ENCODE measurements at regions not wholly inside any gene's neighbourhood (a gene's known extent, or its start where the extent isn't known, plus 50 kb on each side); places are given as distances from the start of the nearest gene placed in this dataset.

DNA sequence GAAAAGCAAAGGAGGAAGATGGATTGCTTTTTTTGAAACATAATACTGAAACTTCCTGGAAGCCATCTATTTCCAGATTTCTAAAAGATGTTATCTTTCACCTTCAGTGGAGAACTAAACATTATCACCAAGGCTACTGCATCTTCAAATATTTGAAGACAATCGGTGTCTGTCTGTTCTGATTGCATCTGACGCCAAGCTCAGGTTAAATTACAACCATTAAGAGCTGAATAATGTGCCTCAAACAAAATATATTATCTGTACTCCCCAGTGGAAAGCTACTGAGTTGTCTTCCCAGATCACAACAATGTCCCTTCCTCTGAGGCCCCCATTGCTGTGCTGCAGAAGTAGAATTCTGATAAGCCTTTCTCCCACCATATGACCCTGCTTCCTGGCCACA is 342.3 kb downstream of the PLK2 start:
- DNase-seq (ENCODE audit: low read depth, low spot score), result no peak

DNA sequence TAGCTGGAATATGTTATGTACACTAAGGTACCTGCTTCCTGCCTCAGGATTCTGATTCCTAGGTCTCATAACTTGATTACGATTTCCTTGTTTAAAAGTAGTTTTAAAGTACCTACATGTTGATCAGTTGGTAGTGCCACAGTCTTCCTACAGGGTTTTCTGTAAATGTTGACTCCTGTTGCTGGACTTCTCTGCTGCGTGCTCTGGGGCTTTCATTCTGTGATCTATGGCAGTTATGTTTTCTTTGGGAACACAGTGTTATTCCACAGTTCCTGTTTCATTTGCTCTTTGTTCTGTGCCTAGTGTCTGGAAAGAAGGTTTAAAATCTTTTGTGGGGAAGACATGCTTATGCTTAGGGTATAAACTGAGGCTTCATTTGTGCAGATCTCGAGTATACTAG is 343.5 kb downstream of the PLK2 start:
- no peak for DNase-seq (ENCODE audit: low read depth, low spot score)

DNA sequence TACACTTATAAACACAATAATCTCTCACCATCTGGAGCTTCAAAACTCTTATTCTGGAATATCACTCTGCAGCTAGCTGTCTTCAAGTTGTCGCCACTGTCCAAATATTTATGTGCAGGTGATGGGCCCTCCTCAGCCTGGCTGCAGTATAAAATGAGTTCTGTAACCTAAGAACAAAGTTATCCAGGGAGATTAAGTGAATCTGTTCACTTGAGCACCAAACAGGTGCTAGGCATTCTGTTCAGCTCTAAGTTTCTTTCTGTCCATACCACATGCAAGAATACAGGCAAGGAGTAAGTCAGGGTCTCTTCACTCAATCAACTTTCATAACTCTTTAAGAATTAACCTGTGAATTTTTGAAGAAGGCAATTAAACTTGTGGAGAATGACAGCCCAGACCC is 344.1 kb downstream of the PLK2 start:
- DNase-seq (ENCODE audit: low read depth, low spot score), result no peak

DNA sequence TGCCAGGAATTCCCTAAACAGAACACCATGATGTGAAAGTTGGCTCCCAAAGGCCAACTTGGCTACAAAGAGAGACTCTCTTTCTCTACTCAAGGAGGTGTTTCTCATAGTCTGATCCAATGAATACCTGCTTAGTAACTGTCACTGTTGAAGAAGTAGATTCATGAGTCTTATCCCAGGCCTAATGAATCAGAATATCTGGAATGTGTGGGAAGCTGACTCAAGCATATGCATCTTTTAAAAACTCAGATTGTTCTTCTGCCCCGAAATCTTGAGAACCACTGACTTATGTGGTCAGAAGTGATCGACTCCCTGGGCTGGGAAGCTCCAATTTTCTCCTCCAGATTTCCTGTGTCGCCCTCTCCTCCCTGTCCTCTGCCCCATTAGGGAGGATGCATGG is 345.6 kb downstream of the PLK2 start:
- DNase-seq (ENCODE audit: low read depth, low spot score), result no peak

DNA sequence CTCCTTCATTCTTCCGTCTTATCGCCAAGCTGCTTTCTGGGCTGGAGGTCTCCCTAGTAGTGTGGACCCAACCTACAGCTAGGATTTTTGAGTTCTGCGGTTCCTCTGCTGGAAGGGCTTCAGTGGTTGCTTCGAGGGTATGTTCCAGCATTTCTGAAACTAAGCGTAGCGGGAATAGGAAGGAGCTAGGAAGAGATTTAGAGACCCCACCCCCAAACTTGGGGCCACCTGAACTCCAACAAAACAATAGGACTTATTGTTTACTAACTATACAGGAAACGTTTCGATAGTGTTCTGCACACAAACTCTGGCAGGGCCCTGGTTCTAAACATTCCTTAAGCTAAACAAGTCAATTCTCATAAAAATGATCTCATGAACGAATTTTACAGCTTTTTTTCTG is 346.7 kb downstream of the PLK2 start:
- DNase-seq (ENCODE audit: low read depth, low spot score), result no peak

DNA sequence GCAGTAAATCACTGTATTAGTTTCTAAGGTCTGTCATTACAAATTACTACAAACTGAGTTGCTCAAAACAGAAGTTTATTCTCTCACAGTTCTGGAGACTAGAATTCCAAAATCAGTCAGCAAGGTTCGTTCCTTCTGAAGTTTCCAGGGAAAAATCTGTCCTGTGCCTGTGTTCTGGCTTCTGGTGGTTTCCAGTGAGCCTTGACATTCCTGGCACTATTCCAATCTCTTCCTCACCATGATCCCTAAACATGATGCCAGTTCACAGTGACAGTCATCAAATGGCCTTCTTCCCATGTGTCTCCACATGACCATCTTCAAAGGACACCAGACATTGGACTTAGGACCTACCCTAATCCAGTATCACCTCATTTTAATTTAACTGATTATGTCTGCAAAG is 351.4 kb downstream of the PLK2 start:
- DNase-seq (ENCODE audit: low read depth, low spot score), result no peak

DNA sequence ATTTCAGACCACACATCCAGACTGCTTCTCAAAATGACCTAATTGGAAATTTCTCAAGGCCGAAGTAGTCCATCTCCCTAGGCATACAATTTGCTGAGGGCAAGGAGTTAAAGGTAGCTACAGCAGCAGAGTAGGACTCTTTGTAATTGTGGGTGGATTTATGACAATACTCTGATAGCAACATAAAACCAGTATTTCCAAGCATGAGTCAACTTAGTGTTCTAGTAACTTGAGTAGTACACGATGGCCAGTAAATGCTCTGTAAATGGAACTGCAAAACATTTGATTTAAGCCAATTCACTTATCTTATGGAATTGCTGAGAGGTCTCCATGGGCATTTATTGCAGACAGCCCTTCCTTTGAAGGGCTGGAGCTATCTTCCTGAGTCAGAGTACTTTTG is 352.2 kb downstream of the PLK2 start:
- DNase-seq (ENCODE audit: low read depth, low spot score), result no peak

DNA sequence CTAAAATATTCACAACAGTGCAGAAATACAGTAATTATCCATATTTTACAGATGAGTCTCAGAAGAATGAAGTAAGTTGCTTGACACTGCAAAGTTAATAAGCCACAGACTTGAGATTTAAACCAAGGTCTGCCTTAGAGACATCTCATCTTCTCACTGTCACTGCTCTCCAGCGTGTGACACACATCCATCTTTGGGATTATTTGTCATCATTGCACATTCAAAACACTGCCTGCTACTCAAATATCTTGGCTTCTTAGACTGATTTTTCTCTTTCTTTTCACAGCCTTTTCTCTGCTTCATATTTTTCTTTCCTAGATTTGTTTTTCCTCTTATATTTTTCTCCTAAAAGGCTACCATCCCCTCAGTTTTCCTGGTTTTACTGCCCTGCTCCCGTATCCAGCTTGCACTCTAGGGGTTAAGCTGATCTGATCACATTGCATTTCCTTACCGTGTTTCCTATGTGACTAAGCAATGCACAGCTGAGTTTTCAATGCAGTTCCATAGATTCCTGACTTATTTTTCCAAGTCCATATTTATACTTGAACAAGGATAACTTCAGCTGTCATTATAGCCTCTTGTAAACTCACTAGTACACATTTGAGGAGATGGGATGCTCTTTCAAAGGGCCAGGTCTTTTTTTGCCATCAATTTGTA is 353.0 kb downstream of the PLK2 start:
- no peak for DNase-seq (ENCODE audit: low read depth, low spot score)

DNA sequence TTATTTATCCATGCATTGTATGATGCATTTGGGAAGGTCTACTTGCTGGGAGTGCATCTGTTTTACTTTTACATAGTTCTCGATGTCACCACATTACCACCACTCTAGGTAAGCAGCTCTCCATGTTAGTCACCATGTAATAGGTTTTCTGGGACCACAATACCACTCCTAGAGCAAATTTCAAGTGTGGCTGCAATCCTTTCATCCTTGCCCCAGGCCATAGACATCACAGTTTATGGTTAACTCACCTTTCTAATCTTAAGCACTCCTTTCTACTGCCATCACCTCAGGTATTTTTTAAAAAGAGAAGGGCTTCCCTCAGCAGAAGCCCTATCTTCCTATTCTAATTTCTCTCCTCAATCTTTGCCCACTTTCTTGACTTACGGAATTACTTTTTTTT is 354.1 kb downstream of the PLK2 start:
- DNase-seq (ENCODE audit: low read depth, low spot score), result no peak

DNA sequence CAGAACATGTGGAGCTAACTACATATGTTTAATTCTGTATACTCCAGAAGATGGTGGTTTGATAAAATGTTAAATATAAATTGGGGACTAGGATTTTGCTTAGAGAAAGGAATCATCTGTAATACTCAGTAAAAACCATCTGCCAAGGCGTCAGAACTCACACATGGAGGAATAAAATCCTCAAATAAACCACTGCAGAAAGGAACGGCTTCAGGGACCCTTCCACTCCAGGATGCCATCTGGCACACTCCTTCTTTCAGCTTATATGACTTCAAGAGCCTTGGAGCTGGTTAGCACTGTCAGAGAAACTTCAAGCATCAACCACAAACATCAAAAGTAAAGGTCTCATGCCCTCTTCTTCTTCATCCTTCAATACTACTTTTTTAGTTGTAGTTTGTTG is 360.6 kb downstream of the PLK2 start:
- DNase-seq (ENCODE audit: low read depth, low spot score), result no peak

DNA sequence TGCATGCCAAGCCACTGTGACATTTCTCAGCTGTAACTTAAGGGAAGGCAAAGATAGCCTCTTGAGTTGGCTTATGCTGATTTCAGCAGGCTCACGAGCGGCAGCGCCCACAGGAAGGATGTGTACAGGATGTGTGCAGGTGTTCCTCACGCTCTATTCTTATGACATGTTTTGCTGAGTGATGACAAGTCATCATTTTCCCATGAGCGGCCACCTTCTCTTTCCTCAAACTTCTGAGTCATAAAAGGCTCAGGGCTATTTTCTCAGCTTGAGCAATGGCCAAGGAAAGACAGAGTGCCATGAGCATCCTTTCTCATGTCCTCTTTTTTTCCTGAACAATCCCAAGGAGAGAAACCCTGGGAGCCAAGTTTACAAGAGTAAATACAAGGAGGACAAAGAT is 365.9 kb downstream of the PLK2 start:
- DNase-seq (ENCODE audit: low read depth, low spot score), result no peak

DNA sequence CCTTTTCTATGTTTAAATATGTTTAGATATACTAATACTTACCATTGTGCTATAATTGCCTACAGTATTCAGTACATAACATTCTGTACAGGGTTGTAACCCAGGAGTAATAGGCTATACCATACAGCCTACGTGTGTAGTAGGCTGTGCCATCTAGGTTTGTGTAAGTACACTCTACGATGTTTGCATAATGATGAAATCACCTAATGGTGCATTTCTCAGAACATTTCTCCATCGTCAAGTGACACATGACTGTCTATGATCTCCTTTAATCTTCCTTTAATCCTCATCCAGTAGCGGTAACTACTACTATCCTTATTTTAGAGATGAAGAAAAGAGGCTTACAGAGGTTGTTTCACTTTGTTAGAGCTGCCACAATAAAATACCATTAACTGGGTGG is 369.2 kb downstream of the PLK2 start:
- no peak for DNase-seq (ENCODE audit: low read depth, low spot score)

DNA sequence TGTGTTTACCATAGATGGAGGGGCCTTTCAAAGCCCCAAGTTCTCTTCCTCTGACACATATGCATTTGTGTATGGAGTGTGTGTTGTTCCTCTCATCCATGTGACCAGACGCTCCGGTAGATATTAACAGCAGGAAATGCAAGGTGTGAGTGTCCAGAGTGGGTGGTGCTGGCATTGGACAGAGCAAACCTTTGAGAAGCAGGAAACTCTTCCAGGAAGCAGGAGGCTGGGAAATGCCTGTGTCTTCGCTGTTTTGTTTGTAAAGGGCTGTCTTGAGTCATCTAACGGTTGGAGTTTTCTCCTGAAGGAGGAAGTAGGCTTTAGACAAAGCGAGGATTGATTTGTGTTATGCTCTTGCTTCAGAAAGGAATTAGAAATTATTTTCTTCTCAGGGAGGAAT is 370.9 kb downstream of the PLK2 start:
- no peak for DNase-seq (ENCODE audit: low read depth, low spot score)

DNA sequence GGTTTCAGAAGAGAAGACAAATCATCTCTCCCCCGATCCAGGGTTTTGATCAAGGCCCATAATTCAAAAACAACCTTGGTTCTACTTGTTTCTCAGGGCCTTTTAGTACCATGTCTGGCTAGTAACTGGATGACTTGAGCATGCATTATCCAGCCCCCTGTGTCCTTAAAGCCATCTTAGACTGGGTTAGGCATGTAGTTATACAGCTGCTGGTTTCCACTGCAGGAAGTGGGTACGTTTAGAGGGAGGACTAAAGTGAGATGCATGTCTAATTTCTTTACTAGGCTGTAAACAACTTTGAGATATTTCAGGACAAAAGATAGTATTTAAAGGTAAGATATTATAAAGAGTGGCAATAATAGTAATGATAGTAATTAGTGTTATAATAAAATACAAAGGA is 372.0 kb downstream of the PLK2 start:
- DNase-seq (ENCODE audit: low read depth, low spot score), result no peak

DNA sequence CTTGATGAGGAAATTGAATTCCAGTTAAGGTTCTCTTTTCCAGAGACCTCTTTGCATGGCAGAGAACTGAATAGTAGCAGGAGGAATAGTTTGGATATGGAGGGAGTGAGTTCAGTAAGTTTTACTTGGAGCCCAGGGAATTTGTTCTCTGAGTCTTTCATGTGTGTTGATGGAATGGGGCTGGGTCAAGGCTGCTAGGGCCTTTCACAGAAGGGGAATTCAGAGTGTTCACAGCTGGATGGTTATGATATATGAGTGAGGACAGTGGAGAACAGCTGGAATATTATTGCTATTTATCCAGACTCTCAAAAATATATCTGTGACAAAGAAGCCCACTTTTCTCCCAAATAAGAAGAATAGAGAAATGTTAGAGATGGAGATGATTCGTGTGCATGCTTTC is 372.8 kb downstream of the PLK2 start:
- no peak for DNase-seq (ENCODE audit: low read depth, low spot score)

DNA sequence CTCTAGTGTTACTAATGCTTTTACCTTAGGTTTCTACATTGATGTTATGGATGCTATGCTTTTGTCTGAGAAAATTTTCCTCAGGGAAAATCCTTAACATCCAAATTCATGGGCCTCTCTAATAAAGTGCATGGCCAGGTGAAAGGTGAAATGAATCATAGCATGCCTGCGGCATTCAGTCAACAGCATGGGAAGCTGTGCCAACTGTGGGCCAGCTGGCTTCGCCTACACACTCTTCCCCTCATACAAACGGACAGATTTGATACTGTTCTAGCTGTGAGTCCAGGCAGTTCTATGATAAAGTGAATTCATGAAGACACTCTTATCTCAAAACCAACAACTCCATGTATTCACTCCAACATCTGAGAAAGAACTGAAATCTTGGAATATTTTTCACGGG is 374.1 kb downstream of the PLK2 start:
- no peak for DNase-seq (ENCODE audit: low read depth, low spot score)

DNA sequence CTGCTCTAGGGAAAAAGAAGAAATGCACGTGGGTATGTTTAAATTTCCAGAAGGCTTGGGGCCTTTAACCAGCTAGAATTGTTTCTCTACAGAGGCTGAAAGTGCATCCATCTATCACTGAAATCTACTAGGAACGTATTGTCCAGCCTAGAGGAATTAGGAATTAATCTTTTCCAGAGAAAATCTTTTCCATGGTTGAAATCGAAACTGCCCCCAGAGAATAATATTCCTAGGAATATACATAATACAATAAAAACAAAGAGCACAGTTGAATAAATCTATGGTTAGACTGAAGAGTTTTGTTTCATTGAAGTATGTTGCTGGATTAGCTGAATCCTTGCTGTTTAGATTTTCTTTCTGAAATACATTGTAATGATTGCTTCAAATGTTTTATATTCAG is 378.5 kb downstream of the PLK2 start:
- no peak for DNase-seq (ENCODE audit: low read depth, low spot score)

DNA sequence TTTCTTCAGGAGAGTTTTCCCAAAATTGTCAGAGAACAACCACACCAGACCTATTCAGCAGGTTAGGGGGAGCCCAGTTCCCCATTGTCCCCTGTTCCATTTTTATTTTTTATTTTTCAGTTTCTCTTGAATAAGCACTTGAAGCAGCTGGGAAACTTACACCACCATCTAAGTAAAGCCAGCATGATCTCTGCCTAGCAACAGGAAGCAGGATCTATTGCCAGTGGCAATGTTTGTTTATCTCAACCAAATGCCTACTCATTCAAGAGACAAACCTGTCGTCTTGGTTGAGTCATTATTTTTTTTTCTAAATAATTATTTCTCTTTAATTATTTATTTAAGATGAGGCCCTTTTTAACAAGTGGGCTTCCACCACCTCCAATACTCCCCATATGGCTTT is 379.3 kb downstream of the PLK2 start:
- no peak for DNase-seq (ENCODE audit: low read depth, low spot score)

DNA sequence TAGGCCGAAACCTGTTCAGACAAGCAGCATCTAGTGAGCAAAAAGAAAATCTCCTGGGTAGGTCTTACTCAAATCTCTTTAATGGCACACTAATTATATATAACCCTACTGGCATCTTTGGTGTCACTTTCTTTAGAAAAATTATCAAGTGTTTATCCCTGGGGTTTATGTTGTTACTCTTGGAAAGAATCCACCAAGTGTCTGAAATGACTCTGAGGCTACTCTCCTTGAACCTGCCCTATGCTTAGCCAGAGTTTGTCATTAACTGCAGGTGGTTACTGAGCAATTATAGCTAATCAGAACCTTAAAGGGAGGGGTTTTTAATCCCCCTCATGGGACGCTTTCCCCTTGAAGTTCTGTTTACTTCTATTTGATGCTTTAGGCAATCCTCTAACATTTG is 381.9 kb downstream of the PLK2 start:
- no peak for DNase-seq (ENCODE audit: low read depth, low spot score)

DNA sequence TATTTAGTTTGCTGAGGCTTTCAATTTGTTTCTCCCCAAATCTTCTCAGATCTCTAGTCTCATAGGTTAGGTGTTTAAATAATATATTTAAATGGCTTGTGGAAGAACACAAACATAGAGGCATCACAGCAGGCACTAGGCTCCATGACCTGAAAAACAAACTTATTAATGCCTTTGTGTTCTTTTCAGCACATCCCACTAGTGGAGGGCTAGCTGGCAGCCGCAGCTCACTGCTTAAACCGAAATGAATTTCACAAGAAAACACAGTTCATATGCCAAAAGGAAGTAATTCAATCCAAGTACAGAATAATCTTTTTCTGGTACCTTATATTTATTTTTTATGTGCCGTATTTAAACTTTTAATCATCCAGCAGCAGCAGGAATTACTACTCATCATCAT is 382.5 kb downstream of the PLK2 start:
- no peak for DNase-seq (ENCODE audit: low read depth, low spot score)

DNA sequence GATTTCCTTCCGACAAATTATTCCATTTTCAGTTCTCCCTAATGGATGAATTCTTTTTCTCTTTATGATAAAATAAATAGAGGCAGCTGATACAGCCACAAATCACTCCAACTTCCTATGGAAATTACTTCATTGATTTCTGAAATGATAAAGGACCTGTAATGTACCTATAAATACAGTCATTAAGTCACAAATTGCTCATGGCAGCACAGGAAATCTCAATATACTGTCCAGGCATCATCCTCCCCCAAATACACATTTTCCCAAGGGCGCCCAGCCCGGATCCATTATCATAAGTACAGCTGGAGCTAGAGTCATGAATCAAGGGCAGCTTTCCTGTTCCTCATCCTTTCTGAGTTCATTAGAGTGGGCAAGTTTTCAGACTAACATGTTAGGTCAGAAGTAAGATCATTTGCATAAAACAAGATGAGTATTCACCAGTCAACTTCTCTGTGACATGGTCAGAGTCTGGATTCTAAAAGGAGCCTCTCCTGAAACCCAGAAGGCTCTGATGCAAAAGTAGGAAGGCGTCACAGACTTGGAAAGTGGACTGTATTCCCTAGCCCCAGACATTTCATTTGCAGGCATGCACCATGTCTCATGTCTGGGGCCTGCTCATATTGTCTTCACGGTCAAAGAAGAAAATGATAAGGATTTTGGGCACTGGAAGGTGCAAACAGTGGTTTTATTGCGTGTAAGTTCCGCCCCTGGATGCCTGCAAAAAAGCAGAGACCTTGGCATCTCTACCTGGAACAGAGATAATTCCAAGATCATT is 383.2 kb downstream of the PLK2 start:
- DNase-seq (ENCODE audit: low read depth, low spot score), result no peak

DNA sequence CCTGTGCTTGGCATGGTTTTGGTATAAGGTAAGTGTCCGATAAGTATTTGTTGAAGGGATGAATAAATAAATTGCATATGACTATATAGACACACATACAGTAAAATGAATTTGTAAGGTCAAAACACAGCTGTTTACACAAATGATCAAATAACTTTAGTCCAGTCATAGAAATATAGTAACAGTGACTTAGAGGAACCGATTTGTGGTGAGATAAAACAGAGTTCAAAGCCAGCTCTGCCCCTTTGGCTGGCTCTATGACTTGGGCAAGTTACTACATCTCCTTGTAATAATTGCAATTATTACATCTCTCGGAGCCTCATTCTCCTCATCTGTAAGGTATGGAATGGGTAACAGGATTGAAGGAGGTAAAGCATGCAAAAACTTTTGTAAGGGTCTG is 384.0 kb downstream of the PLK2 start:
- no peak for DNase-seq (ENCODE audit: low read depth, low spot score)

DNA sequence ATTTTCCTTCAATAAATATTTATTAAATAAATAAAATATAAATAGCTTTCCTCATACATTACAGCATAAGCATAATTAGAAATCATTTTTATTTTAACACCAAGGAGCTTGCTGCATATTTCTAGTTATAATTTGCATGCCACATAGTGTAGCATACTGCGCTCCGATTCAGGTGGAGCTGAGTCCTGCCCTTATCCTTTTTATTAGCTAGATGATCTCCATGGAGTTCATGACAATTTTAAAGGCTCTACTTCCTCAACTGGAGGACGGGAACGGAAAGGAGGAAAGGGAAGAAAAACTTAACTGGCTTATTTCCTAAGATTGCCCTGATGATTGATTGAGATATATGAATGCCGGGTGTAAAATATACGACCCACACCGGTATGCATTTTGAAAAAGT is 385.2 kb downstream of the PLK2 start:
- no peak for DNase-seq (ENCODE audit: low read depth, low spot score)

DNA sequence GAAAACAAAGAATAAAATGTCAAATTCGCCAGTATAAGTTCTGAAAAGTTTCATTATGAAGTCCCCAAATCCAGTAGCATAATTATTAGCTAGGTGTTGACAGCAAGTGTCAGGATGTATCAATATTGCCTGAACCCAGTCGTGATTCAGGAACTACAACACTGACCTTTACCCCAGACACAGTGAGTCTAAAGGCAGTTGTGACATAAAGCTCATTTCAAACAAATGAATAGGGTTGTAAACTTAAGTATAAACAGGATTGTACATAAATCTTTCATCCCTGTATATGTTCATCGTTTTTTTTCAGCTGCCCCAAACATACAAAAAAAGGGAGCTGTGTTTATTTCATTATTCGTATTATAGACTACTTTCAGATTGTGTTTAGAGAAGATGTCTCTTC is 385.7 kb downstream of the PLK2 start:
- DNase-seq (ENCODE audit: low read depth, low spot score), result no peak

All from pulmonary artery endothelial cell (primary cell).